Fibroblast of pulmonary artery (primary cell): ENCODE measurements at regions not wholly inside any gene's neighbourhood (a gene's known extent, or its start where the extent isn't known, plus 50 kb on each side); places are given as distances from the start of the nearest gene placed in this dataset.

Source experiments
- DNase-seq: peaks from one replicate; pipeline ENCODE4 v3.0.0-alpha.2; 2010; ENCODE audit warnings: low read depth
- H3K4me3 ChIP-seq: replicated peaks from 2 replicates; pipeline ENCODE4 v1.5.1; 2011; ENCODE audit warnings: low read depth, mild to moderate bottlenecking, control low read depth, low read length, moderate library complexity
- CTCF ChIP-seq: IDR thresholded peaks from 2 replicates; pipeline ENCODE4 v1.5.1; 2011; ENCODE audit warnings: mild to moderate bottlenecking, control low read depth, low read length, inconsistent platforms; ENCODE audit errors: missing control alignments

GRCh38 chr15:39454189-39454986, 126.5 kb upstream of the THBS1 start:
- TF ChIP-seq CTCF = no peak
- peak; percentile 98 for DNase-seq
- H3K4me3 ChIP-seq = no peak overlapping the region

- TF ChIP-seq CTCF = no peak
- peak; percentile 74 for DNase-seq
- H3K4me3 ChIP-seq = no peak overlapping the region
Observed at GRCh38 chr15:39455471-39455991, 125.3 kb upstream of the THBS1 start.

GRCh38 chr15:39456159-39456558, 124.7 kb upstream of the THBS1 start:
- no peak overlapping the region for H3K4me3 ChIP-seq
- TF ChIP-seq CTCF = no peak
- DNase-seq = no peak

- no peak for TF ChIP-seq CTCF
- no peak for DNase-seq
- H3K4me3 ChIP-seq = no peak overlapping the region
Observed at GRCh38 chr15:39456582-39457330, 124.1 kb upstream of the THBS1 start.

- no peak for DNase-seq
- no peak overlapping the region for H3K4me3 ChIP-seq
- TF ChIP-seq CTCF = no peak
Observed at GRCh38 chr15:39458131-39458530, 122.7 kb upstream of the THBS1 start.

GRCh38 chr15:39459548-39459947, 121.3 kb upstream of the THBS1 start:
- DNase-seq = no peak
- no peak overlapping the region for H3K4me3 ChIP-seq
- no peak for TF ChIP-seq CTCF
